Large intestine (tissue), 3 donors: ENCODE measurements at regions not wholly inside any gene's neighbourhood (a gene's known extent, or its start where the extent isn't known, plus 50 kb on each side); places are given as distances from the start of the nearest gene placed in this dataset.

Experiments used
- DNase-seq, 2 donors: peaks; one replicate each; pipeline versions ENCODE4 v3.0.0 to v3.0.0-alpha.2; 2013
- H3K27ac ChIP-seq: one replicate; pipeline ENCODE4 v1.5.1; 2013; ENCODE audit warnings: low read length
- H3K27me3 ChIP-seq: 2 replicates; pipeline ENCODE4 v1.6.1; 2013; ENCODE audit warnings: low read length; ENCODE audit not compliant: control insufficient read depth, insufficient read depth
- H3K36me3 ChIP-seq: 2 replicates; pipeline ENCODE4 v1.6.1; 2013; ENCODE audit warnings: low read length; ENCODE audit not compliant: control insufficient read depth, insufficient read depth
- H3K4me1 ChIP-seq: one replicate; pipeline ENCODE4 v1.6.1; 2013; ENCODE audit warnings: low read length; ENCODE audit not compliant: control insufficient read depth, insufficient read depth
- H3K4me3 ChIP-seq: one replicate; pipeline ENCODE4 v1.5.1; 2013; ENCODE audit warnings: low read length
- H3K9me3 ChIP-seq: one replicate; pipeline ENCODE4 v1.6.1; 2013; ENCODE audit warnings: mild to moderate bottlenecking, low read depth, low read length, moderate library complexity; ENCODE audit not compliant: control insufficient read depth
- WGBS: methylation state at CpG from one replicate; pipeline ENCODE4 v1.1.5; 2013; ENCODE audit warnings: low lambda C conversion rate; ENCODE audit not compliant: insufficient coverage; 5-methylcytosine and 5-hydroxymethylcytosine counted together

DNA sequence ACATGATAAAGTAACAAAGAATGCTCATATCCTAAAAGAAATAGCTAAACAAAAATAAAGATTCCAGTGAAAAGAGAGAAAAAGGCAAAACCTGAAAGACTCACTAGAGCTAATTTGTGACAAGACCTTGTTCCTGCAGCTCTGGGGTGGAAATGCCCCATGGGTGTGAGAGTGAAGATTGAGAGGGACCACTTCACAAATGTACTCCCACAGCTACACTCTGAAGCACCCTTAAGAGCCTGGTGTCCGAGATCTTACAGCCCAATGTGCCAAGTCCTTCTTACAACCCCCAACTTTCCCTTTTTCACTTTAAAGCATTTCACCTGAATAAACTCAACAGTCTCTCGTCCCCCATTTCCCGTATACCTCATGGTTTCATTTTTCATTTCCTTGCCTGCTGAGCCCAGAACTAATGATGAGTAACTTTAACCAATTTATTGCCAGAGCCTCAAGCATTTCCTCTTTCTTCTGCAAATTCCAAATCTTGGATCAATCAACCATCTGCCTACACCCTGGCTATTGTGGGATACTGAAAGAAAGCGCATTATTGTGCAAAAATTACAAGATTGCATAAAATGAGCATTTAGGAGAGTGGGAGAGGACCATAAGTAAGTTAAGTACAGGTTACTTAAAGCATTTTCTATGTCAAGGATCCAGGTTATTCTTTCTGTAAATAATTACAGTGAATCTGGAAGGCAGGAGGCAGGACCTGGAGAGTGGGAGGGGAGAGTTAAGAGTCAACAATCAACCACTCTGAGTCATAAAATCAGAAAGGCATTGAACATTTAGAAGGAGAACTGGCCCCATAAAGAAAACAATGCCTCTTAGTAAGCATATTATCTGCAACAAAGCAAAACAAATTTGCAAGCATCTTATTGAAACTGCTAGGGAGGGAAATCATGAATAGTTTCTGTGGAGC, 804.4 kb upstream of the CELF4 start:
- Histone ChIP-seq H3K4me1 (no peaks in the 10 kb centered on the region), H3K4me3 (no peak overlapping the region), H3K9me3 (no peaks in the 10 kb centered on the region), H3K27ac (no peak overlapping the region), H3K36me3 (no peaks in the 10 kb centered on the region), H3K27me3 (no peaks in the 10 kb centered on the region)
- WGBS, result 100% methylated on average over 1 of the region's 4 CpGs
- DNase-seq, result no peak

DNA sequence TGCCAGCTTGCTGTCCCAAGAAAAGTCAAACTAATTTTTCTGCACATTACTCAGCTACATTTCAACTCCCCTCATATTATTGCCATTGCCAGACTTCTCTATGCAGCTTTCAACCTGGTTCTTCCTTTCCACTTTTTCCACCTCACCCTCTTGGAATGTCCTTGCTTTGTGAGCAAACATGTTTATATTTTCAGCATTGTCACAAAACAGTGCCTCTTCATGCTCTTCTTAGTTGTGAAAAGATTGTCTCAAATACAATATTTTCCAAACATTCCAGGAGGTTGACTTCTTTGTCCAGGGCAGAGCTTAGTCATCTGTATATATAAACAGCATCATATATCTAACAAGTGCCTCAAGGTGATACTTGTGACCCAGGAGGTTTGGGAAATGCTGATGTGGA, 803.3 kb upstream of the CELF4 start:
- no peaks in the 10 kb centered on the region for H3K36me3 ChIP-seq
- H3K4me3 ChIP-seq, result no peak overlapping the region
- no peak for DNase-seq
- H3K27me3 ChIP-seq, result no peaks in the 10 kb centered on the region
- no peaks in the 10 kb centered on the region for H3K9me3 ChIP-seq
- H3K4me1 ChIP-seq, result no peaks in the 10 kb centered on the region
- no peak overlapping the region for H3K27ac ChIP-seq

DNA sequence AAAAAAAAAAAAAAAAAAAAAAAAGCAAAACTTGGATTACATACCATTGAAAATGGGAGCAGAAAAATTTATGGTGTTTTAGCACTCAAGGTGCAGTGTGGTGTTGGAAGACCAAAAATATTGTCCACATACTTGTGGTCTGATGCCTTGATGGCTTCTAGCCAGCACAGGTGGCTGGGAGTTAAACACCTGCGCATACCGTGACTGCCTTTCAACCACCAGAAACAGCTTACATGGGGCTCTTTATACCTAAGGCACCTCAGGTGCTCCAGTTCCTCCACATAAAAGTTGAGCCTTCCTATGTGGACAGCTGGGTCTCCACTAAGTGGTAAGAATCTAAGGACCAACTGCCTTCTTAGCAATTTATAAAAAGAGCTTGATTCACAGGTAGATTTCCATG, 802.6 kb upstream of the CELF4 start:
- no peaks in the 10 kb centered on the region for H3K36me3 ChIP-seq
- H3K4me3 ChIP-seq, result no peak overlapping the region
- no CpG with 5 or more reads among the region's 2 CpGs for WGBS
- no peak overlapping the region for H3K27ac ChIP-seq
- H3K9me3 ChIP-seq, result no peaks in the 10 kb centered on the region
- no peaks in the 10 kb centered on the region for H3K27me3 ChIP-seq
- no peaks in the 10 kb centered on the region for H3K4me1 ChIP-seq
- DNase-seq, result no peak

DNA sequence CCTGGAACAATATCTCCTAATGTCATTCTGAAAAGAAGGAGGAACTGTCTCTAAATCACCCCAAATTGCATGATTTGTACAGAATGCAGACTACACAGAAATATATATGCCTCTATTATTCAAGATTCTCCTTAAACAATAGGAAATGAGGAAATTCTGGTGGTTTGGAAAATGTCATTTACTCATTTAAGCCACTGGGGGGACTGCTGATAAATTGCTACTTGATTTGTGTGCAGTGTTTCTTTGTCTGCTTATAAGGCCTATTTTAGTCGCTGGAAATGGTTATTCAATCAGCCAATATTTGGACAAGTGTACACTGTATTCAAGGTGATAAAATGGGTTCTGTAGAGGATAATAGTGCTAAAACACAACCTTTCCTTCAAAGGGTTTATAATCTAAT, 801.9 kb upstream of the CELF4 start:
- WGBS, result no CpG with 5 or more reads among the region's 1 CpG
- DNase-seq, result no peak
- Histone ChIP-seq H3K4me3 (no peak overlapping the region), H3K4me1 (no peaks in the 10 kb centered on the region), H3K27ac (no peak overlapping the region), H3K9me3 (no peaks in the 10 kb centered on the region), H3K36me3 (no peaks in the 10 kb centered on the region), H3K27me3 (no peaks in the 10 kb centered on the region)

DNA sequence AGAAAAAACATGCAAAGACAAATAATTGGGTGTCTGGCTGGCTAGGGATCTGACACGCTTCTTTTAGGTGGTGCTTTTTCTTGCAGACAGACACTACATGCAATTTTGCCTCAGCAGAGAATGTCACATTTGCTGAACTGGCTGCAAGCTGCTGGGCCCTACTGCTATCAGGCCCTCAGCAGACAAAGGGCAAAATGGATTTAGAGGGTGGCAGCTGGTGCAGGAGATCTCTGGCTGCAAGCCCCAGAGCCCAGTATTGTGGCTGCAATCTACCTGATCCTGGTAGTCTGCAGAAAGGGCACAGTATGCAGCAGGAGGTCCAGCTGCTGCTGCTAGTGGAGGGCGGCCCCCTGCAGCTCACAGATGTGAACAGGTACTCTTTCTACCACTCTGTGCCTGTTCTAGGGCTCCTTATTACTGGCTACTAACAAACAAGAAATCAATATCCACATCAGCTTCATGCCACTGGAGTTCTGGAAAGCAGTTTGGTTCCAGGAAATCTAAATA, 796.7 kb upstream of the CELF4 start:
- Histone ChIP-seq H3K27ac (no peak overlapping the region), H3K27me3 (no peaks in the 10 kb centered on the region), H3K36me3 (no peaks in the 10 kb centered on the region), H3K4me1 (no peaks in the 10 kb centered on the region), H3K9me3 (no peaks in the 10 kb centered on the region), H3K4me3 (no peak overlapping the region)
- DNase-seq, result no peak
- WGBS, result no CpG with 5 or more reads among the region's 2 CpGs

DNA sequence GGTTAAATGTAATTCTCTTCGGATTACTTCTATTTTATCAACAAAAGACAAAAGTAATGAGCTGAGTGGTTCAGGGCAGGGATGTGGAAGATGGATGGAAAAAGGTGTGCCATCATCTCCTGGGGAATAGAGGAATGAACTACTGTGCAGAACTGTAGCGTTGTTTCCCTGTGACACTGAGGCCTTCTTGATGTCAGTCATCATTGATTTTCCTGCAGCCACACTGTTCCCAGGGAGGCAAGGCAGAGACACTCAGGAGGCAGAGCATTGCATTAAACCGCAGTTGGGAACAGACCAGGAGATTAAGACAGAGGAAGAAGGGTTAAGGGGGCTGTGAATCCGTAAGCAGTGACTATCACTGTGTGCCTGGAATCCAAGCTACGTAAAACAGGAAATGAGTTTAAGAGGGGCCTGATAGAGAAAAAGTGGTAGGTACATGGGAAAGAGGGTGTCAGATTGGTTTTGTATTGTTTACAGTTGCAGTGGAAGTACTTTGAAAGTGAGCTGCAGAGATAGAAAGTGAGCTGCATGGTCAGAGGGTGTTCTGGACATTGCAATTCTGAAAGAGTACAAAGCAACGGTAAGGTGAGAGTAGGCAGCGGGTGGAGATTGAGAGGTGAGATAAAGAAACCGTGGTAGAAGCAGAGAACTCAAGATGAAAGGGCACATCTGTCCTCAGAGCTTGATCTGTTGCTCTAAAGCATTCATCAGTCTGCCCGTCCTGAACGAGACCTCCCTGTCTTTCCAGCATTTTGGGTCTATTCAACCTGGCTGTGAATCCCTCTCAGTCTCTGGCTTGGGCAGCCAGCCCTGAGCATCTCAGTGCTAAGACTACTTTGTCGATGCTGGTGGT, 793.4 kb upstream of the CELF4 start:
- Histone ChIP-seq H3K9me3 (no peaks in the 10 kb centered on the region), H3K4me1 (no peaks in the 10 kb centered on the region), H3K4me3 (no peak overlapping the region), H3K36me3 (no peaks in the 10 kb centered on the region), H3K27me3 (no peaks in the 10 kb centered on the region), H3K27ac (no peak overlapping the region)
- 86% methylated on average over 1 of the region's 11 CpGs for WGBS
- DNase-seq, result no peak

DNA sequence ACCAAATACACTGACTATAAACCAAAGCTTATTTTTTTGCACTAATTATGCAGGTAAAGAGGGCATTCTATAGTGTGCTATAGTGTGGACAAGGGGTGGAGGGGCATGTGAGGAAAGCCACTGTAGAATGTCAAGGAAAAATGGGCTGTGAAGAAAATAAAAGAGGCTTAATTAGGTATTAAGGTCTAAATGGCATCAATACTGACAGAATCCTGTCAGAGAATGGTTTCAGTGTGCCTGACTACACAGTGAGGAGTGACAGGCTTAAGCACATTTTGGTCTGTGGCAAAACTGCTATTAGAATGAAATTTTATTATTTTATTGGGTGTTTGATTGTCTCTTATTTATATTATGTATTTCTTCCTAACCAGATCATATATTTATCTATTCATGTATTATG, 787.6 kb upstream of the CELF4 start:
- Histone ChIP-seq H3K4me1 (no peaks in the 10 kb centered on the region), H3K9me3 (no peaks in the 10 kb centered on the region), H3K36me3 (no peaks in the 10 kb centered on the region), H3K4me3 (no peak overlapping the region), H3K27ac (no peak overlapping the region), H3K27me3 (no peaks in the 10 kb centered on the region)
- DNase-seq, result no peak

DNA sequence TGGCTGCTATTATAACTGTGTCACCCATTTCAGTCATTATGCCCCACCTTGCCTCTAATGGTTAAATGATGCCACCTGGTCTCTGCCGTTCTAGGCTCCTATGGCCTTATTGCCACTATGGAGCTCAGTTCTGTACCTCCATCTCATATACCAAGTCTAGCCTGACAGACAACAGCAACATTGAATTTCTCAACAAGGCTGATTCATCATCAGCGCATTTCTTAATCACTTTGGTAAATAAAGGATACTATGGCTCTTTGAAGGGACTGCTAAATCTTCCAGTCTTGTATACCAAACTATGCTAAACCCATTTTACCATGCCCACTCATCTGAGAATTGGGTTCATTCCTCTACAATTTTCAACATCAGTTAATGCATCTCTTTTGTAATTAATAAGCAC, 784.5 kb upstream of the CELF4 start:
- WGBS, result no CpG with 5 or more reads among the region's 2 CpGs
- Histone ChIP-seq H3K4me1 (no peaks in the 10 kb centered on the region), H3K36me3 (no peaks in the 10 kb centered on the region)

DNA sequence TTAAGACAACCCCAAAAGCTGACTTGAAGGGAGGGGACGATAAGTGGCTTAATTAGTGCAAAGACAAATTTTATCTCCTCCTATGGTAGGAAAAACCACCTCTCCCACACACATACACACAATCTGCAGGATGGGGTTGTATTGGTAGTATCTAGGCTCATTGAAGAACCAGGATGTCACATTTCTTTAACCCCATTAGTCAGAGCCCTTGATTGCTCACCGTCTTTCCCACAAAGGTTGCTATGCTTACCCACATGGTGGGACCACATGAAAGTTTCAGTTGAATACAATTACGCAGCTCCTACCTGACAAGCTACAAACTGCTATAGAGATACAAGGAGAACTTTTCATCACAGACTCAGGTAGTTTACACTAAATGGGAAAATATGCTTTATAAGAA, 765.0 kb upstream of the CELF4 start:
- Histone ChIP-seq H3K27me3 (no peaks in the 10 kb centered on the region), H3K4me1 (no peaks in the 10 kb centered on the region), H3K4me3 (no peak overlapping the region), H3K9me3 (no peaks in the 10 kb centered on the region), H3K27ac (no peak overlapping the region), H3K36me3 (no peaks in the 10 kb centered on the region)
- 100% methylated on average over 1 of the region's 3 CpGs for WGBS
- peak in 1 of 2 donors; percentile 3 for DNase-seq

More for the DNA sequence above, 784.5 kb upstream of the CELF4 start:
- no peaks in the 10 kb centered on the region for H3K9me3 ChIP-seq
- H3K4me3 ChIP-seq, result no peak overlapping the region
- H3K27ac ChIP-seq, result no peak overlapping the region
- H3K27me3 ChIP-seq, result no peaks in the 10 kb centered on the region
- DNase-seq, result no peak

DNA sequence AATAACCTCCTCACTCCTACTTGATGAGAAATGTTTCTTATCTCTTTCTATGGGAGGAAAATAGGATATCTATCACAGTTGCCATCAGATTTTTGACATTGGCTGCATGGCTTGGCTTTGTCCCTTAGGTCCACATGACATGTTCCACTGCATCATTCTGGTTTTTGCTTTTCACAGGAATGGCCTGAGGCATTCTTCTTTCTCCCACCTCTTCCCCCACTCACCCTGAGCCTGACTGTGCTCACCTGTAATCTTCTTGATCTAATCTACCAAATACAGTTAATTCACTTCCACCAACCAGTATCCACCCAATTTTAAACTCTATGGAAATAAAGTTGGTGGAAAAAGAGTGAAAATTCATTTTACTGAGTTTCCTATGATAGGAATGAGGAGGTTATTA, 763.5 kb upstream of the CELF4 start:
- DNase-seq, result no peak
- Histone ChIP-seq H3K4me3 (no peak overlapping the region), H3K36me3 (no peaks in the 10 kb centered on the region), H3K4me1 (no peaks in the 10 kb centered on the region), H3K27me3 (no peaks in the 10 kb centered on the region), H3K27ac (no peak overlapping the region), H3K9me3 (no peaks in the 10 kb centered on the region)
